GM19328 (cell line): ENCODE measurements at regions not wholly inside any gene's neighbourhood (a gene's known extent, or its start where the extent isn't known, plus 50 kb on each side); places are given as distances from the start of the nearest gene placed in this dataset.
A peak's percentile ranks its signal among the peaks of the same experiment; 100 is the strongest.

Experiments used
- ATAC-seq: cut with Tn5 transposase; IDR thresholded peaks from one replicate; pipeline ENCODE4 v1.9.1; 2021; ENCODE audit warnings: mild to moderate bottlenecking, moderate library complexity; ENCODE audit not compliant: unreplicated experiment

- ATAC-seq, result no peak
Measured at GRCh38 chr13:79681069-79681468, 200.1 kb downstream of the NDFIP2 start.

- no peak for ATAC-seq
Measured at GRCh38 chr13:79680485-79680884, 199.5 kb downstream of the NDFIP2 start.

- ATAC-seq, result peak; percentile 57
Measured at GRCh38 chr13:79679334-79679733, 198.4 kb downstream of the NDFIP2 start.

- no peak for ATAC-seq
Measured at GRCh38 chr13:79678100-79678499, 197.1 kb downstream of the NDFIP2 start.

- no peak for ATAC-seq
Measured at GRCh38 chr13:79675931-79676660, 195.1 kb downstream of the NDFIP2 start.

- no peak for ATAC-seq
Measured at GRCh38 chr13:79674765-79675515, 194.0 kb downstream of the NDFIP2 start.

- ATAC-seq, result no peak
Measured at GRCh38 chr13:79673993-79674377, 193.0 kb downstream of the NDFIP2 start.

GRCh38 chr13:79673310-79673992 is 192.5 kb downstream of the NDFIP2 start:
- ATAC-seq, result no peak

GRCh38 chr13:79671420-79671819 is 190.5 kb downstream of the NDFIP2 start:
- ATAC-seq, result no peak

GRCh38 chr13:79668201-79668752 is 187.3 kb downstream of the NDFIP2 start:
- no peak for ATAC-seq

- ATAC-seq, result no peak
Measured at GRCh38 chr13:79667771-79668170, 186.8 kb downstream of the NDFIP2 start.

GRCh38 chr13:79663977-79664636 is 183.2 kb downstream of the NDFIP2 start:
- no peak for ATAC-seq

GRCh38 chr13:79663435-79663834 is 182.5 kb downstream of the NDFIP2 start:
- ATAC-seq, result no peak

- no peak for ATAC-seq
Measured at GRCh38 chr13:79662882-79663281, 181.9 kb downstream of the NDFIP2 start.

GRCh38 chr13:79660361-79660760 is 179.4 kb downstream of the NDFIP2 start:
- peak; percentile 84 for ATAC-seq

GRCh38 chr13:79659121-79659521 is 178.2 kb downstream of the NDFIP2 start:
- ATAC-seq, result no peak

- ATAC-seq, result no peak
Measured at GRCh38 chr13:79658333-79658975, 177.5 kb downstream of the NDFIP2 start.

GRCh38 chr13:79655509-79655908 is 174.6 kb downstream of the NDFIP2 start:
- ATAC-seq, result no peak

- no peak for ATAC-seq
Measured at GRCh38 chr13:79654520-79654919, 173.6 kb downstream of the NDFIP2 start.

GRCh38 chr13:79650688-79651087 is 169.7 kb downstream of the NDFIP2 start:
- ATAC-seq, result no peak
